ENCODE measurements at regions not wholly inside any gene's neighbourhood (a gene's known extent, or its start where the extent isn't known, plus 50 kb on each side); places are given as distances from the start of the nearest gene placed in this dataset.

- CTCF ChIA-PET: no interaction called here
- DNase-seq: no peak
- H3K9me3 Mint-ChIP-seq (ENCODE audit: low read depth, unreplicated experiment): peaks cover under 1% of the 10 kb centered on the region
- no peak overlapping the region for H3K4me3 Mint-ChIP-seq (ENCODE audit: low read depth, unreplicated experiment)
- no TSS peak for BruUV-seq (replicated peaks)
- H3K27me3 Mint-ChIP-seq (ENCODE audit: unreplicated experiment): no peaks in the 10 kb centered on the region
- no peaks in the 10 kb centered on the region for H3K36me3 Mint-ChIP-seq (ENCODE audit: insufficient read depth, unreplicated experiment)
- H3K27ac Mint-ChIP-seq (ENCODE audit: unreplicated experiment): no peak overlapping the region
- no peak for TF ChIP-seq CTCF (IDR thresholded peaks at IDR 0.05; ENCODE audit: unreplicated experiment)
- no peaks in the 10 kb centered on the region for H3K4me1 Mint-ChIP-seq (ENCODE audit: low read depth, unreplicated experiment)
- intact Hi-C loops (cut with micrococcal nuclease; ENCODE audit: unreplicated experiment): no loop called here
Observed at GRCh38 chr13:112133499-112134390, 66.8 kb downstream of the SOX1 start.

GRCh38 chr13:112134391-112135075 is 67.6 kb downstream of the SOX1 start:
- DNase-seq: no peak
- TF ChIP-seq CTCF (IDR thresholded peaks at IDR 0.05; ENCODE audit: unreplicated experiment): no peak
- H3K36me3 Mint-ChIP-seq (ENCODE audit: insufficient read depth, unreplicated experiment): no peaks in the 10 kb centered on the region
- intact Hi-C loops (cut with micrococcal nuclease; ENCODE audit: unreplicated experiment): no loop called here
- H3K27me3 Mint-ChIP-seq (ENCODE audit: unreplicated experiment): no peaks in the 10 kb centered on the region
- BruUV-seq (replicated peaks): no TSS peak
- H3K4me1 Mint-ChIP-seq (ENCODE audit: low read depth, unreplicated experiment): no peaks in the 10 kb centered on the region
- H3K4me3 Mint-ChIP-seq (ENCODE audit: low read depth, unreplicated experiment): no peak overlapping the region
- CTCF ChIA-PET: no interaction called here
- H3K9me3 Mint-ChIP-seq (ENCODE audit: low read depth, unreplicated experiment): no peaks in the 10 kb centered on the region
- H3K27ac Mint-ChIP-seq (ENCODE audit: unreplicated experiment): no peak overlapping the region

- Mint-ChIP-seq H3K36me3 (ENCODE audit: insufficient read depth, unreplicated experiment) (no peaks in the 10 kb centered on the region), H3K4me3 (ENCODE audit: low read depth, unreplicated experiment) (no peak overlapping the region), H3K9me3 (ENCODE audit: low read depth, unreplicated experiment) (no peaks in the 10 kb centered on the region), H3K27ac (ENCODE audit: unreplicated experiment) (no peak overlapping the region), H3K4me1 (ENCODE audit: low read depth, unreplicated experiment) (no peaks in the 10 kb centered on the region), H3K27me3 (ENCODE audit: unreplicated experiment) (no peaks in the 10 kb centered on the region)
- CTCF ChIA-PET: no interaction called here
- no peak for TF ChIP-seq CTCF (IDR thresholded peaks at IDR 0.05; ENCODE audit: unreplicated experiment)
- no TSS peak for BruUV-seq (replicated peaks)
- intact Hi-C loops (cut with micrococcal nuclease; ENCODE audit: unreplicated experiment): no loop called here
- no peak for DNase-seq
Observed at GRCh38 chr13:112136095-112136494, 69.1 kb downstream of the SOX1 start.

- BruUV-seq (replicated peaks): no TSS peak
- DNase-seq: no peak
- H3K9me3 Mint-ChIP-seq (ENCODE audit: low read depth, unreplicated experiment): no peaks in the 10 kb centered on the region
- no peak overlapping the region for H3K27ac Mint-ChIP-seq (ENCODE audit: unreplicated experiment)
- no peaks in the 10 kb centered on the region for H3K27me3 Mint-ChIP-seq (ENCODE audit: unreplicated experiment)
- H3K36me3 Mint-ChIP-seq (ENCODE audit: insufficient read depth, unreplicated experiment): no peaks in the 10 kb centered on the region
- H3K4me1 Mint-ChIP-seq (ENCODE audit: low read depth, unreplicated experiment): no peaks in the 10 kb centered on the region
- intact Hi-C loops (cut with micrococcal nuclease; ENCODE audit: unreplicated experiment): no loop called here
- CTCF ChIA-PET: no interaction called here
- H3K4me3 Mint-ChIP-seq (ENCODE audit: low read depth, unreplicated experiment): no peak overlapping the region
- no peak for TF ChIP-seq CTCF (IDR thresholded peaks at IDR 0.05; ENCODE audit: unreplicated experiment)
Observed at GRCh38 chr13:112137144-112137543, 70.2 kb downstream of the SOX1 start.

Measured in Calu3 (cell line).